OCI-LY3 (cell line): ENCODE measurements at regions not wholly inside any gene's neighbourhood (a gene's known extent, or its start where the extent isn't known, plus 50 kb on each side); places are given as distances from the start of the nearest gene placed in this dataset.
A peak's percentile ranks its signal among the peaks of the same experiment; 100 is the strongest.

Source experiments
- H2AFZ ChIP-seq: fragments of 200-600, 300-600 bp; shearing (Covaris generic); 2 replicates; pipeline ENCODE4 v1.6.0; 2014; ENCODE audit warnings: antibody characterized with exemption, low read depth, low read length
- H3K27ac ChIP-seq: fragments of 200-600, 300-600 bp; sonication (generic); 2 replicates; pipeline ENCODE4 v1.5.1; 2014; ENCODE audit warnings: mild to moderate bottlenecking, low read length, moderate library complexity, mixed read lengths
- H3K27me3 ChIP-seq: fragments of 200-600, 300-600 bp; sonication (generic); 2 replicates; pipeline ENCODE4 v1.6.1; 2014; ENCODE audit warnings: low read depth, low read length, mixed read lengths
- H3K36me3 ChIP-seq: fragments of 200-600, 300-600 bp; sonication (generic); replicated peaks from 2 replicates; pipeline ENCODE3; 2014; ENCODE audit warnings: low read depth, low read length, mixed read lengths
- H3K4me1 ChIP-seq: fragments of 300-600, 200-600 bp; sonication (generic); 2 replicates; pipeline ENCODE4 v1.6.1; 2014; ENCODE audit warnings: low read length, mixed read lengths
- H3K4me2 ChIP-seq: fragments of 200-600, 300-600 bp; sonication (generic); 2 replicates; pipeline ENCODE4 v1.6.1; 2014; ENCODE audit warnings: low read length, mixed read lengths
- H3K4me3 ChIP-seq: fragments of 300-600, 200-600 bp; sonication (generic); 2 replicates; pipeline ENCODE4 v1.5.1; 2014; ENCODE audit warnings: antibody characterized with exemption, mild to moderate bottlenecking, low read length, moderate library complexity
- H3K79me2 ChIP-seq: fragments of 300-600, 200-600 bp; shearing (Covaris generic); 2 replicates; pipeline ENCODE4 v1.6.1; 2014; ENCODE audit warnings: mild to moderate bottlenecking, low read length, mixed read lengths
- H3K9ac ChIP-seq: fragments of 300-600, 200-600 bp; shearing (Covaris generic); 2 replicates; pipeline ENCODE4 v1.6.0; 2014; ENCODE audit warnings: mild to moderate bottlenecking, low read length, moderate library complexity
- H3K9me3 ChIP-seq: fragments of 200-600, 300-600 bp; shearing (Covaris generic); 2 replicates; pipeline ENCODE4 v1.6.1; 2014; ENCODE audit warnings: low read length, mixed read lengths; ENCODE audit not compliant: insufficient read depth
- H4K20me1 ChIP-seq: fragments of 200-600, 300-600 bp; sonication (generic); 2 replicates; pipeline ENCODE4 v1.6.1; 2016; ENCODE audit warnings: low read length, mixed read lengths; ENCODE audit not compliant: insufficient read depth
- EZH2phosphoT487 ChIP-seq: fragments of 200-600 bp; shearing (Covaris generic); IDR thresholded peaks from 2 replicates; pipeline ENCODE4 v1.6.1; 2018; ENCODE audit warnings: antibody characterized with exemption, mixed run types, low read depth
- TF ChIP-seq, protein P1 (sequence below): fragments of 200-600, 300-600 bp; sonication (generic); IDR thresholded peaks from 2 replicates; pipeline ENCODE4 v1.5.1; 2014; ENCODE audit warnings: antibody characterized with exemption, low read length, low read depth

DNA sequence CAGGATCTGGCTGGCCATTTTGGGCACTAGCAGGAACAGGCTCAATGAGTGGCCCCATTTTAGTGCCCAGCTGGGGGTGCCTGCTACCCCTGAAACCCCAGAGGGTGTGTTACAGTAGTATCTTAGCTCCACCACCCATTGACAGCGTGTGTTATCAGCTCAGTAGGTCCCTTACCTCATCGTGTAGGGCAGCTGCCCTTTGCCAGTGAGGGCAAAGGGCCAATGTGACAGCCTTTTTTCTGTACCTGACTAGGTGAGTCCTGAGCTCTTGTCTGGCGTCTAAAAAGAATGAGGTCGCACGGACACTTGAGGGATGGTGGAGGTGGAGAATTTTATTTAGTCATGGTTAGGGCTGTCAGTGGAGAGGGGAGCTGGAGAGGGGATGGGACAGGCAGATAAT, 462.2 kb downstream of the PIK3C3 start:
- no peak overlapping the region for H3K4me3 ChIP-seq
- no peaks in the 10 kb centered on the region for H3K36me3 ChIP-seq
- H3K4me1 ChIP-seq, result peaks cover 2% of the 10 kb centered on the region
- TF ChIP-seq, protein P1, sequence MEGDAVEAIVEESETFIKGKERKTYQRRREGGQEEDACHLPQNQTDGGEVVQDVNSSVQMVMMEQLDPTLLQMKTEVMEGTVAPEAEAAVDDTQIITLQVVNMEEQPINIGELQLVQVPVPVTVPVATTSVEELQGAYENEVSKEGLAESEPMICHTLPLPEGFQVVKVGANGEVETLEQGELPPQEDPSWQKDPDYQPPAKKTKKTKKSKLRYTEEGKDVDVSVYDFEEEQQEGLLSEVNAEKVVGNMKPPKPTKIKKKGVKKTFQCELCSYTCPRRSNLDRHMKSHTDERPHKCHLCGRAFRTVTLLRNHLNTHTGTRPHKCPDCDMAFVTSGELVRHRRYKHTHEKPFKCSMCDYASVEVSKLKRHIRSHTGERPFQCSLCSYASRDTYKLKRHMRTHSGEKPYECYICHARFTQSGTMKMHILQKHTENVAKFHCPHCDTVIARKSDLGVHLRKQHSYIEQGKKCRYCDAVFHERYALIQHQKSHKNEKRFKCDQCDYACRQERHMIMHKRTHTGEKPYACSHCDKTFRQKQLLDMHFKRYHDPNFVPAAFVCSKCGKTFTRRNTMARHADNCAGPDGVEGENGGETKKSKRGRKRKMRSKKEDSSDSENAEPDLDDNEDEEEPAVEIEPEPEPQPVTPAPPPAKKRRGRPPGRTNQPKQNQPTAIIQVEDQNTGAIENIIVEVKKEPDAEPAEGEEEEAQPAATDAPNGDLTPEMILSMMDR, result no peak
- TF ChIP-seq EZH2phosphoT487, result no peak
- H2AFZ ChIP-seq, result no peak overlapping the region
- no peaks in the 10 kb centered on the region for H4K20me1 ChIP-seq
- no peaks in the 10 kb centered on the region for H3K79me2 ChIP-seq
- H3K27ac ChIP-seq, result no peak overlapping the region
- no peak overlapping the region for H3K4me2 ChIP-seq
- H3K9ac ChIP-seq, result no peak overlapping the region
- no peaks in the 10 kb centered on the region for H3K27me3 ChIP-seq
- H3K9me3 ChIP-seq, result no peaks in the 10 kb centered on the region

DNA sequence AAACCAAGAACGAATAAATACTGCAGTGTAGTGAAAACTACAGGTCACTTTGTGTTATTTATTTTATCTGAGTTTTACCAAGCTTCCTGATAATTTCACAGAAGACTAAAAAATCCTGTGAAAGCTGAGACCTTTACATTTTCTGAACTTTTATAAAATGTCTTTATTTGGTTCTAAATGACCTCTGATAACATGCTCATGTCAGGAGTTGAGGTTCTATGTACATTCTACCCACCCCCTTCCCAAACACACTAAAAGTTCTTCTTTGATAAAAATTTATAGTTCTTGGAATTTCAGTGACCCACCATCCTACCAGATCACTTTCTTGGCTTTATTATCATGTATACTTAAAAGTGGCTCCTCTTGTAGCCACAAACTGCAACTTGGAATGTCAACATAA, 463.1 kb downstream of the PIK3C3 start:
- Histone ChIP-seq H3K9me3 (no peaks in the 10 kb centered on the region), H3K4me2 (no peak overlapping the region), H3K4me3 (no peak overlapping the region), H3K79me2 (no peaks in the 10 kb centered on the region), H3K27me3 (no peaks in the 10 kb centered on the region), H3K36me3 (no peaks in the 10 kb centered on the region), H3K9ac (no peak overlapping the region), H3K4me1 (no peaks in the 10 kb centered on the region), H4K20me1 (no peaks in the 10 kb centered on the region), H2AFZ (no peak overlapping the region), H3K27ac (no peak overlapping the region)
- TF ChIP-seq EZH2phosphoT487, result no peak
- TF ChIP-seq, protein P1, result no peak

DNA sequence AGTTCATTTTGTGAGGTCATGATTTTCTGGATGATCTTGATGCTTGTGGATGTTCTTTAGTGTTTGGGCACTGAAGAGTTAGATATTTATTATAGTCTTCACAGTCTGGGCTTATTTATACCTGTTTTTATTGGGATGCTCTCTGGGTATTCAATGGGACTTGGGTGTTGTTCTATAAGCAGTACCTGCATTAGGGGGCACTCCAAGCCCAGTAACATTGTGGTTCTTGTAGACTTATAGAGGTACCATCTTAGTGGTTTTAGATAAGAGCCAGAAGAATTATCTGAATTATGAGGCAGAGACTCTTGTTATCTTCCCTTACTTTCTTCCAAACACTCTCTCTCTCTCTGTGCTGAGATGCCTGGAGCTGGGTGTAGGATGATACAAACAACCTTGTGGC, 470.0 kb downstream of the PIK3C3 start:
- H2AFZ ChIP-seq, result no peak overlapping the region
- H3K4me3 ChIP-seq, result no peak overlapping the region
- no peak overlapping the region for H3K27ac ChIP-seq
- no peaks in the 10 kb centered on the region for H4K20me1 ChIP-seq
- H3K9me3 ChIP-seq, result no peaks in the 10 kb centered on the region
- H3K4me2 ChIP-seq, result no peak overlapping the region
- H3K36me3 ChIP-seq, result no peaks in the 10 kb centered on the region
- no peak overlapping the region for H3K9ac ChIP-seq
- no peaks in the 10 kb centered on the region for H3K27me3 ChIP-seq
- no peaks in the 10 kb centered on the region for H3K79me2 ChIP-seq
- no peaks in the 10 kb centered on the region for H3K4me1 ChIP-seq
- no peak for TF ChIP-seq EZH2phosphoT487
- TF ChIP-seq, protein P1, result peak; percentile 37

DNA sequence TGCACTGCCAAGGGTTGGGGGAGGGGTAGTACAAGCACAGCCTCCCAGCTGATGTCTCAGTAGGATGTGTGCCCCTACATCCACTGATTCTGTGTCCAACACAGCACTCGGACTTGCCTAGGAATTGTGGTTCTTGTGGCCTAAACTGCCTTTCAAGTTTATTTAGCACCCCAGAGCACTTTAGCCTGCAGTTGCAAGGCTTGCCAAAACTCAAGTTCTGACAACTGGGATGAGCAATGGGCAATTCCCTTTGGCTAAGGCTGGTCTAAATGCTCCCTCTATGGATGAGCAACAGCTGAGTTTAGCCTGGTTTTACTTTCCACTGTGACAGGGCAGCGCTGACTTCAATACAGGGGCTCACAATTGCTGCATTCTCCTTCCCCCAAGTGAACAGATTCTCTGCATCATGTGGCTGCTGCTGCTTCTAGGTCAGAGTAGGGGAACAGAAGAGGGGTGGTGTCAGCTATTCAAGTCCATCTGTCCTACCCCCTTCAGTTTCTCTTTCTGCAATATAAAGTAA, 471.5 kb downstream of the PIK3C3 start:
- no peaks in the 10 kb centered on the region for H3K4me1 ChIP-seq
- no peak for TF ChIP-seq EZH2phosphoT487
- TF ChIP-seq, protein P1, result no peak
- H3K4me2 ChIP-seq, result no peak overlapping the region
- H3K27ac ChIP-seq, result no peak overlapping the region
- H3K36me3 ChIP-seq, result no peaks in the 10 kb centered on the region
- H3K27me3 ChIP-seq, result no peaks in the 10 kb centered on the region
- H3K9ac ChIP-seq, result no peak overlapping the region
- no peaks in the 10 kb centered on the region for H4K20me1 ChIP-seq
- no peaks in the 10 kb centered on the region for H3K79me2 ChIP-seq
- H3K4me3 ChIP-seq, result no peak overlapping the region
- no peak overlapping the region for H2AFZ ChIP-seq
- H3K9me3 ChIP-seq, result no peaks in the 10 kb centered on the region
